Activated naive CD8-positive, alpha-beta T cell treated with anti-CD3 and anti-CD28 coated beads, Interleukin-2, amount 50 U/mL, for 24 hours (primary cell): ENCODE measurements at regions not wholly inside any gene's neighbourhood (a gene's known extent, or its start where the extent isn't known, plus 50 kb on each side); places are given as distances from the start of the nearest gene placed in this dataset.
"Not testable (repeated sequence)": the region's sequence is repeated elsewhere in the genome, so short reads cannot be mapped to it uniquely, and the experiment has no call there.

ENCODE experiments used
- ATAC-seq: fragments of 150-1000 bp; cut with Tn5 transposase; one replicate; pipeline ENCODE4 v1.10.0; 2021
- DNase-seq: peaks from one replicate; pipeline ENCODE4 v3.0.0; 2021
- H3K27ac Mint-ChIP-seq: one replicate; pipeline ENCODE4 v1.8.0; 2021; ENCODE audit warnings: mild to moderate bottlenecking, mixed read lengths
- H3K27me3 Mint-ChIP-seq: one replicate; pipeline ENCODE4 v1.8.0; 2021; ENCODE audit warnings: mixed read lengths
- H3K36me3 Mint-ChIP-seq: one replicate; pipeline ENCODE4 v1.8.0; 2021; ENCODE audit warnings: low read depth, mixed read lengths
- H3K4me1 Mint-ChIP-seq: one replicate; pipeline ENCODE4 v1.8.0; 2021; ENCODE audit warnings: mixed read lengths
- H3K4me3 Mint-ChIP-seq: one replicate; pipeline ENCODE4 v1.8.0; 2021; ENCODE audit warnings: mild to moderate bottlenecking, moderate library complexity, mixed read lengths
- H3K9me3 Mint-ChIP-seq: one replicate; pipeline ENCODE4 v1.8.0; 2021; ENCODE audit warnings: mixed read lengths

GRCh38 chr2:126979039-126980003 lies 80.6 kb downstream of the TEX51 start:
- no peaks in the 10 kb centered on the region for H3K36me3 Mint-ChIP-seq
- H3K4me1 Mint-ChIP-seq = peaks cover 8% of the 10 kb centered on the region
- ATAC-seq (no peak), DNase-seq (no peak)
- no peak overlapping the region for H3K27ac Mint-ChIP-seq
- no peak overlapping the region for H3K4me3 Mint-ChIP-seq
- no peaks in the 10 kb centered on the region for H3K9me3 Mint-ChIP-seq
- peaks cover 5% of the 10 kb centered on the region for H3K27me3 Mint-ChIP-seq

DNA sequence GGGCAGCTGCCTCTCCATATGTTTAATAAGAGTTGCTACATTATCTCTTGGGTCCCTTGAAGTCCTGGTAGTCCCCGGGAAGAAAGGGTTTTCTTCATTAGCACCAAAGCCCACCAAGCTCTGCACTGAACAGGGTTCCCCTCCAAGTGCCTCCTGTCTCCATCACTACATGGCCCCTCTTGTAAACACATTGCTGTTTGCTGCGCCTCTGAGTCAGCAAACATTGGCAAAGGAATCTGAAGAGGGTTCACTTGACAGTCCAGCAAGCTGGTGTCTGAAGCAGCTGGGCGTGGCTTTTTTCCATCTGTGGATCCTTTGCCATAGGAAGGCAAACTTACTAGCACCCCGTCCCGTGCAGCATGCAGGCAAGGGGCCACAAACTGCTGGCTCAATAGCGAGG lies 82.8 kb downstream of the TEX51 start:
- H3K36me3 Mint-ChIP-seq = no peaks in the 10 kb centered on the region
- DNase-seq = no peak
- H3K27ac Mint-ChIP-seq = no peak overlapping the region
- H3K9me3 Mint-ChIP-seq = no peaks in the 10 kb centered on the region
- H3K27me3 Mint-ChIP-seq = peaks cover 2% of the 10 kb centered on the region
- H3K4me1 Mint-ChIP-seq = peaks cover 8% of the 10 kb centered on the region
- H3K4me3 Mint-ChIP-seq = no peak overlapping the region
- no peak for ATAC-seq

DNA sequence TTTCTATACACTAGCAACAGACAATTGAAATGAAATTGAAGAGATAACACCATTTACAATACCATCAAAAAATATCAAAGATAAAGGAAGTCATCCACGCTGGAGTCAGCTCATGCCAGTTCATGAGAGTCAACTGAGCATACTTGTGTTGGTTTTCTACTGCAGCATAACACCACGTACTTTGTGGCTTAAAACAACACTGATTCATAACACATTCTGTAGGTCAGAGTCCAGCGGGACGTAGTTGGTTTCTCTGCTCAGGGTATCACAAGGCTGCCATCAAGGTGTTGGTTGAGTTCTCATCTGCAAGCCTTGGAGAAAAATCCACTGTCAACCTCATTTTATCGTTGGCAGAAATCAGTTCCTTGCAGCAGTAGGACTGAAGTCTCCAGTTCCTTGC lies 84.2 kb downstream of the TEX51 start:
- no peaks in the 10 kb centered on the region for H3K36me3 Mint-ChIP-seq
- ATAC-seq = no peak
- no peaks in the 10 kb centered on the region for H3K9me3 Mint-ChIP-seq
- no peak for DNase-seq
- H3K27ac Mint-ChIP-seq = no peak overlapping the region
- no peak overlapping the region for H3K4me3 Mint-ChIP-seq
- H3K27me3 Mint-ChIP-seq = peaks cover 2% of the 10 kb centered on the region
- H3K4me1 Mint-ChIP-seq = peaks cover 7% of the 10 kb centered on the region

DNA sequence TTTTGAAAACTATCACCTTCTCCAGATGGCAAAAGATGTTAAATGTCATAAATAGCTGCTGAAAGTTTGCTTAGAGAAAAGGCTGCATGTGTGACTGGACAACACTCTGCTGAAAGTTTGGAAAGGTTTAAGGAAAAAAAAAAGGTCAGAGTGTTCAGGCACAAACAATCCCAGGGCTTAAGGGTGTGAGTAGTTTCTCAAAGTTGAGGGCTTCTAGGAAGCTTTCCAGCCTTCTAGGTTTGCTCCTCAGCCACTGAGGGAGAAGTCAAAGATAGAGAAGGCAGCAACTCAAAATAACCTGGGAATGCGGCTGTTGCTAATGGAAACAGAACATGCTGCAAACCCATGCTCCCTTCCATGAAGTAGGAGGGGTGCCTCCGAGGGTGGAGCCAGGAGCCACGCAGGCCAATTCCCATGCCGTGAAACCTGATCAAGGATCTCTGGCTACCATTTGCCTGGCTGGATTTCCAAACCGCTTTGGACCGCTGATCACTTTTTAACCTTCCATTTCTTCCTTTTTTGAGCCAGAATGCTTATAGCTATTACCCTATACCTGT lies 88.0 kb downstream of the TEX51 start:
- DNase-seq (no peak), ATAC-seq (no peak)
- Mint-ChIP-seq H3K4me1 (no peaks in the 10 kb centered on the region), H3K36me3 (no peaks in the 10 kb centered on the region), H3K27ac (no peak overlapping the region), H3K4me3 (no peak overlapping the region), H3K9me3 (no peaks in the 10 kb centered on the region), H3K27me3 (peaks cover 12% of the 10 kb centered on the region)

GRCh38 chr2:126988482-126988881 lies 89.8 kb downstream of the TEX51 start:
- H3K4me3 Mint-ChIP-seq = no peak overlapping the region
- H3K9me3 Mint-ChIP-seq = no peaks in the 10 kb centered on the region
- peaks cover 18% of the 10 kb centered on the region for H3K27me3 Mint-ChIP-seq
- no peaks in the 10 kb centered on the region for H3K36me3 Mint-ChIP-seq
- DNase-seq (no peak), ATAC-seq (no peak)
- H3K4me1 Mint-ChIP-seq = no peaks in the 10 kb centered on the region
- no peak overlapping the region for H3K27ac Mint-ChIP-seq

DNA sequence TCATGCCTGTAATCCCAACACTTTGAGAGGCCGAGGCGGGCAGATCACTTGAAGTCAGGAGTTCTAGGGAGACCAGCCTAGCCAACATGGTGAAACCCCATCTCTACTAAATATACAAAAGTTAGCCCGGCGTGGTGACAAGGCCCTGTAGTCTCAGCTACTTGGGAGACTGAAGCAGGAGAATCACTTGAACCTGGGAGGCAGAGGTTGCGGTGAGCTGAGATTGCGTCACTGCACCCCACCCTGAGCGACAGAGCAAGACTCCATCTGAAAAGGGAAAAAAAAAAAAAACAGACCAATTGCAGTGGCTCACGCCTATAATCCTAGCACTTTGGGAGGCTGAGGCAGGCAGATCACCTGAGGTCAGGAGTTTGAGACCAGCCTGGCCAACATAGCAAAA lies 90.4 kb downstream of the TEX51 start:
- ATAC-seq, H3K4me3 Mint-ChIP-seq, H3K27ac Mint-ChIP-seq, H3K9me3 Mint-ChIP-seq, H3K36me3 Mint-ChIP-seq, DNase-seq, H3K4me1 Mint-ChIP-seq: not testable (repeated sequence)
- H3K27me3 Mint-ChIP-seq = peaks cover 18% of the 10 kb centered on the region

DNA sequence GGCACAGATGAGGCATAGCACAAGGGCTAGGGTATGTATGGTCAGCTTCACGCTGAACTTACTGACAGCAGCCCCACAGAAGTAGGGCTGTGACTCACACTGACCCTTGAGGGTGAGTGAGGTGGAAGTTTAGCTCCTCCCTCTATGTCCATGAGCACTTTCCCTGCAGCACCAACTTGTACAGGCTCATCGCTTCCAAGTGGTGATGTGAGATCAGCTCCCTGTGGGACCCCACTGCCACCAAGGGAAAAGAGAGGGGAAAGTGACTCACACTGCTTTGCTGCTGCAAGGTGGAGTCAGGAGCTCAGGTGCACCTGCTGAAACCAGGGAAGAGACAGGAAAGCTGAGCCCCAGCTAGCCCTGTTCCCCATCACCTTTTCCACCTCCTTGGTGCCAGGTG lies 91.5 kb downstream of the TEX51 start:
- Mint-ChIP-seq H3K9me3 (no peaks in the 10 kb centered on the region), H3K27ac (no peak overlapping the region), H3K36me3 (no peaks in the 10 kb centered on the region)

DNA sequence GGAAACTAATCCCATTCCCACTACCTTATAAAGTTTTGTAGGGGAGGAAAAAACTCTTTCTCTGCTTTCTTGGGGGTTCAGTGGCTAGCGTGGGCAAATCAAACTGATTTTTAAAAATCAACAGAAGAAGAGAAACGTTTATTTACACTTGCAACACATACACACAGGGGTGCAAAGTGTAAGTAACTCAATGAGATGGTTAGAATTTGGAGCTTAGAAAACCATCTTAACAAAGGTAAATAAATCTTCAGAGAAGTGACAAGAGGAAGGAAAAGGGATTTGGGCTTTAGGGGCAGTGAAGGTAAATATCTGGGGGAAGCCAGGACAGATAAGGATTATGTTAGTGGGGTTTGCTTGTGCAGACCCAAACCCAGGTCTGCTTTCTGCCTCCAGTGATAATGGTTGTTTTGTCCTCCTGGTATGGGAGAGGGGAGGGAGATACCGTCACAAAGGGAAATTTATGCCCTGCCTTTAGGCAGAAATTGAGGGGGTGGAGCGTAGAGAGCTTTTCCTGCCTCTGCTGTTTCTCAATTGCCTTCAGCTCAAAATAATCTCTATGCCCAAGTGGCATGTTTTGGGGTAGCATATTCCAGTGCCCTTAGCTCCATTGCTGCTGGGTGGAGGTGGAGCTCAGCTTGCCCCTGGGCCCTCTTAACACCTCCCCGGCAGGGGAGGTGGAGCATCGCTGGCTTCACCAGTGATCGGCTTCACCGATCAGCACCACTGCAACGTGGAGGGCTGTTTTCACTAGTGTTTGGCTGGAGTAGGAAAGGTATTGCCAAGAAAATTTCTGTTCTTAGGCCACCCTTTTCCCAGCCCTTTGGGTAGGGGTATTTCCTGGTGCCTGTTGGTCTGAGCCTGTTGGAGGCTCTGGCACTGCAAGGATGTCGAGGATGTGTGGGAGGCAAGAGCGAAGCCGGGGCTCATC lies 92.2 kb downstream of the TEX51 start:
- Mint-ChIP-seq H3K4me1 (no peaks in the 10 kb centered on the region), H3K9me3 (no peaks in the 10 kb centered on the region), H3K27me3 (peaks cover 20% of the 10 kb centered on the region), H3K27ac (no peak overlapping the region), H3K36me3 (no peaks in the 10 kb centered on the region), H3K4me3 (no peak overlapping the region)
- no peak for ATAC-seq
- no peak for DNase-seq

More for the DNA sequence above, 91.5 kb downstream of the TEX51 start:
- peaks cover 20% of the 10 kb centered on the region for H3K27me3 Mint-ChIP-seq
- DNase-seq = no peak
- ATAC-seq = no peak
- no peak overlapping the region for H3K4me3 Mint-ChIP-seq
- H3K4me1 Mint-ChIP-seq = no peaks in the 10 kb centered on the region

DNA sequence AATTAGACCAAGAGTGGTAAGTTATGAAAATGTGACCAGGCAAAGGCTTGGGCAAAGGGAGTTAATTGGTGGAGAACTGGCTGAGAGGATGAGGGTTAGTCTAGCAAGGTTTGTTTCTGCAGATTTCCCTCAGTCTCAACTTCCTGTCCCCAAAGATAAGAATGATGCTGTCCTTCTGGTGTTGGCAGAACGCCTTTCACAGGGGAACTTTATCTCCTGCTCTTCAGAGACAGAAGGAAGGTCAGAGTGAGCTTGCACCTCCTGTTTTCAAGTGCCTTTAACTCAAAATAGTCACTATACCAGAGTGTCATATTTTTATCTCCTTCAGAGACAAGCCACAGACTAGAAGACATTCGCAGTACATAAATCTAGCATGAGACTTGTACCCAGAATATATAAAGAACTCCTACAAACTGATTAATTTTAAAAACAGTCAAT lies 95.7 kb downstream of the TEX51 start:
- no peaks in the 10 kb centered on the region for H3K9me3 Mint-ChIP-seq
- ATAC-seq (no peak), DNase-seq (no peak)
- no peaks in the 10 kb centered on the region for H3K4me1 Mint-ChIP-seq
- no peaks in the 10 kb centered on the region for H3K36me3 Mint-ChIP-seq
- H3K27ac Mint-ChIP-seq = no peak overlapping the region
- H3K4me3 Mint-ChIP-seq = no peak overlapping the region
- peaks cover 16% of the 10 kb centered on the region for H3K27me3 Mint-ChIP-seq

GRCh38 chr2:126995621-126996377 lies 97.1 kb downstream of the TEX51 start:
- Mint-ChIP-seq H3K27ac (no peak overlapping the region), H3K4me3 (no peak overlapping the region), H3K9me3 (no peaks in the 10 kb centered on the region), H3K27me3 (peaks cover 9% of the 10 kb centered on the region), H3K4me1 (no peaks in the 10 kb centered on the region), H3K36me3 (no peaks in the 10 kb centered on the region)
- no peak for ATAC-seq
- DNase-seq = no peak

DNA sequence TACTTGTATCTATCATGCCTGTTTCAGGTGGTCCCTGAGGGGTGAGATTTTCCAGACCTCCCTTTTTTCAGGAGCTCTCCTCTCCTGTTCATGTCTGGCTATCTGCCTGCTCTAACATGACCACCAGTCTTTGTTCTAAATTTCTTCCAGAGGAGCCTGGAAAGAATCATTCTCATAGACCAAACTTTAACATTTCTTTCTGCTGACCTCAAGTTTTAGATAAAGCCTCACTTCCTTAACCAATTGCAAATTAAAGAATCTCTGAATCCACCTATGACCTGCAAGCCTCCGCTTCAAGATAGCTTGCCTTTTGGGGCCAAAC lies 97.6 kb downstream of the TEX51 start:
- Mint-ChIP-seq H3K27ac (no peak overlapping the region), H3K9me3 (no peaks in the 10 kb centered on the region), H3K4me3 (no peak overlapping the region), H3K4me1 (no peaks in the 10 kb centered on the region), H3K27me3 (peaks cover 8% of the 10 kb centered on the region), H3K36me3 (no peaks in the 10 kb centered on the region)
- ATAC-seq (no peak), DNase-seq (no peak)
